ENCODE measurements at regions not wholly inside any gene's neighbourhood (a gene's known extent, or its start where the extent isn't known, plus 50 kb on each side); places are given as distances from the start of the nearest gene placed in this dataset.

GRCh38 chrX:7568597-7568996, 274.4 kb upstream of the VCX start:
- H3K9me3 ChIP-seq (ENCODE audit: control insufficient read depth, low read length), result peaks cover 12% of the 10 kb centered on the region
- H2AFZ ChIP-seq (ENCODE audit: low read depth, low read length), result no peak overlapping the region
- H2BK120ac ChIP-seq (ENCODE audit: low read depth, low read length), result no peak overlapping the region
- H2BK15ac ChIP-seq (ENCODE audit: low read depth, poor library complexity, severe bottlenecking), result no peak overlapping the region
- H3K27me3 ChIP-seq (ENCODE audit: control insufficient read depth in 1 of 2, insufficient read depth in 1 of 2, low read length in 2 of 2), result no peaks in the 10 kb centered on the region
- no peak overlapping the region for H3K23ac ChIP-seq (ENCODE audit: low read length in 2 of 2)
- no peaks in the 10 kb centered on the region for H3K4me1 ChIP-seq (ENCODE audit: control insufficient read depth, insufficient read depth, low read depth, low read length)
- no peak overlapping the region for H2AK5ac ChIP-seq (ENCODE audit: low read length, severe bottlenecking)
- H3K4me3 ChIP-seq (ENCODE audit: insufficient read depth in 1 of 2, low read depth in 1 of 2, low read length in 2 of 2), result no peak overlapping the region
- H4K8ac ChIP-seq (ENCODE audit: low read length), result no peak overlapping the region
- no peak overlapping the region for H2BK5ac ChIP-seq (ENCODE audit: low read depth, low read length, poor library complexity, severe bottlenecking)
- no peak overlapping the region for H3K4me2 ChIP-seq (ENCODE audit: low read length, poor library complexity, severe bottlenecking)
- H3K79me1 ChIP-seq (replicated peaks; ENCODE audit: low read length, poor library complexity, severe bottlenecking), result no peaks in the 10 kb centered on the region
- H3K27ac ChIP-seq (ENCODE audit: low read length, poor library complexity, severe bottlenecking), result no peak overlapping the region
- WGBS, result 63% methylated on average over 2 of the region's 4 CpGs
- H3K4ac ChIP-seq (ENCODE audit: low read depth in 1 of 2, low read length in 2 of 2), result no peak overlapping the region
- no peak overlapping the region for H4K91ac ChIP-seq (ENCODE audit: low read length)
- H3K36me3 ChIP-seq (ENCODE audit: control insufficient read depth in 1 of 2, insufficient read depth in 2 of 2, low read depth in 1 of 2, low read length in 2 of 2), result no peaks in the 10 kb centered on the region
- no peak overlapping the region for H3K9ac ChIP-seq (ENCODE audit: low read length)
- H3K18ac ChIP-seq (ENCODE audit: low read depth in 1 of 2, low read length in 2 of 2), result no peak overlapping the region
- H3K14ac ChIP-seq (ENCODE audit: low read length in 2 of 2), result no peak overlapping the region
- DNase-seq, result no peak
- no peak overlapping the region for H2BK12ac ChIP-seq (ENCODE audit: low read length in 2 of 2)

- H3K9ac ChIP-seq (ENCODE audit: low read length), result no peak overlapping the region
Measured at GRCh38 chrX:7568130-7568529, 274.8 kb upstream of the VCX start.

GRCh38 chrX:7552760-7553159, 290.2 kb upstream of the VCX start:
- no peaks in the 10 kb centered on the region for H3K4me1 ChIP-seq (ENCODE audit: control insufficient read depth, insufficient read depth, low read depth, low read length)
- no peak overlapping the region for H3K14ac ChIP-seq (ENCODE audit: low read length in 2 of 2)
- H3K18ac ChIP-seq (ENCODE audit: low read depth in 1 of 2, low read length in 2 of 2), result no peak overlapping the region
- no peak overlapping the region for H3K23ac ChIP-seq (ENCODE audit: low read length in 2 of 2)
- no peak overlapping the region for H3K4me3 ChIP-seq (ENCODE audit: insufficient read depth in 1 of 2, low read depth in 1 of 2, low read length in 2 of 2)
- no peak overlapping the region for H4K8ac ChIP-seq (ENCODE audit: low read length)
- no peak overlapping the region for H3K4ac ChIP-seq (ENCODE audit: low read depth in 1 of 2, low read length in 2 of 2)
- H2BK120ac ChIP-seq (ENCODE audit: low read depth, low read length), result no peak overlapping the region
- H3K4me2 ChIP-seq (ENCODE audit: low read length, poor library complexity, severe bottlenecking), result no peak overlapping the region
- H3K9ac ChIP-seq (ENCODE audit: low read length), result no peak overlapping the region
- H2AK5ac ChIP-seq (ENCODE audit: low read length, severe bottlenecking), result no peak overlapping the region
- no peaks in the 10 kb centered on the region for H3K27me3 ChIP-seq (ENCODE audit: control insufficient read depth in 1 of 2, insufficient read depth in 1 of 2, low read length in 2 of 2)
- no peak overlapping the region for H2BK12ac ChIP-seq (ENCODE audit: low read length in 2 of 2)
- no peaks in the 10 kb centered on the region for H3K79me1 ChIP-seq (replicated peaks; ENCODE audit: low read length, poor library complexity, severe bottlenecking)
- no peaks in the 10 kb centered on the region for H3K36me3 ChIP-seq (ENCODE audit: control insufficient read depth in 1 of 2, insufficient read depth in 2 of 2, low read depth in 1 of 2, low read length in 2 of 2)
- H2BK15ac ChIP-seq (ENCODE audit: low read depth, poor library complexity, severe bottlenecking), result no peak overlapping the region
- H3K27ac ChIP-seq (ENCODE audit: low read length, poor library complexity, severe bottlenecking), result no peak overlapping the region
- no CpG with 5 or more reads among the region's 2 CpGs for WGBS
- H2AFZ ChIP-seq (ENCODE audit: low read depth, low read length), result no peak overlapping the region
- DNase-seq, result no peak
- no peak overlapping the region for H2BK5ac ChIP-seq (ENCODE audit: low read depth, low read length, poor library complexity, severe bottlenecking)
- peaks cover 6% of the 10 kb centered on the region for H3K9me3 ChIP-seq (ENCODE audit: control insufficient read depth, low read length)
- H4K91ac ChIP-seq (ENCODE audit: low read length), result no peak overlapping the region

More at GRCh38 chrX:7568130-7568529, 274.8 kb upstream of the VCX start:
- Histone ChIP-seq H2AFZ (ENCODE audit: low read depth, low read length) (no peak overlapping the region), H3K27me3 (ENCODE audit: control insufficient read depth in 1 of 2, insufficient read depth in 1 of 2, low read length in 2 of 2) (no peaks in the 10 kb centered on the region), H3K27ac (ENCODE audit: low read length, poor library complexity, severe bottlenecking) (no peak overlapping the region), H3K36me3 (ENCODE audit: control insufficient read depth in 1 of 2, insufficient read depth in 2 of 2, low read depth in 1 of 2, low read length in 2 of 2) (no peaks in the 10 kb centered on the region), H3K79me1 (replicated peaks; ENCODE audit: low read length, poor library complexity, severe bottlenecking) (no peaks in the 10 kb centered on the region), H3K14ac (ENCODE audit: low read length in 2 of 2) (no peak overlapping the region), H3K4me3 (ENCODE audit: insufficient read depth in 1 of 2, low read depth in 1 of 2, low read length in 2 of 2) (no peak overlapping the region), H4K91ac (ENCODE audit: low read length) (no peak overlapping the region), H2BK15ac (ENCODE audit: low read depth, poor library complexity, severe bottlenecking) (no peak overlapping the region), H3K4ac (ENCODE audit: low read depth in 1 of 2, low read length in 2 of 2) (no peak overlapping the region), H2BK12ac (ENCODE audit: low read length in 2 of 2) (no peak overlapping the region), H3K4me1 (ENCODE audit: control insufficient read depth, insufficient read depth, low read depth, low read length) (no peaks in the 10 kb centered on the region), H4K8ac (ENCODE audit: low read length) (no peak overlapping the region), H3K18ac (ENCODE audit: low read depth in 1 of 2, low read length in 2 of 2) (no peak overlapping the region), H2BK5ac (ENCODE audit: low read depth, low read length, poor library complexity, severe bottlenecking) (no peak overlapping the region), H2AK5ac (ENCODE audit: low read length, severe bottlenecking) (no peak overlapping the region), H3K4me2 (ENCODE audit: low read length, poor library complexity, severe bottlenecking) (no peak overlapping the region), H3K9me3 (ENCODE audit: control insufficient read depth, low read length) (peaks cover 12% of the 10 kb centered on the region), H3K23ac (ENCODE audit: low read length in 2 of 2) (no peak overlapping the region), H2BK120ac (ENCODE audit: low read depth, low read length) (no peak overlapping the region)
- no peak for DNase-seq
- WGBS, result 50% methylated on average over 1 of the region's 3 CpGs

- no peak for DNase-seq
- H3K4me1 ChIP-seq (ENCODE audit: control insufficient read depth, insufficient read depth, low read depth, low read length), result no peaks in the 10 kb centered on the region
- 84% methylated on average over 10 of the region's 17 CpGs for WGBS
Measured at GRCh38 chrX:7546551-7547080, 296.4 kb upstream of the VCX start.

More at GRCh38 chrX:7546551-7547080, 296.4 kb upstream of the VCX start:
- Histone ChIP-seq H2BK120ac (ENCODE audit: low read depth, low read length) (no peak overlapping the region), H3K4me3 (ENCODE audit: insufficient read depth in 1 of 2, low read depth in 1 of 2, low read length in 2 of 2) (no peak overlapping the region), H3K27me3 (ENCODE audit: control insufficient read depth in 1 of 2, insufficient read depth in 1 of 2, low read length in 2 of 2) (no peaks in the 10 kb centered on the region), H2AK5ac (ENCODE audit: low read length, severe bottlenecking) (no peak overlapping the region), H2AFZ (ENCODE audit: low read depth, low read length) (no peak overlapping the region), H3K14ac (ENCODE audit: low read length in 2 of 2) (no peak overlapping the region), H3K9me3 (ENCODE audit: control insufficient read depth, low read length) (peaks cover 15% of the 10 kb centered on the region), H2BK12ac (ENCODE audit: low read length in 2 of 2) (no peak overlapping the region), H3K27ac (ENCODE audit: low read length, poor library complexity, severe bottlenecking) (no peak overlapping the region), H3K23ac (ENCODE audit: low read length in 2 of 2) (no peak overlapping the region), H3K4ac (ENCODE audit: low read depth in 1 of 2, low read length in 2 of 2) (no peak overlapping the region), H3K18ac (ENCODE audit: low read depth in 1 of 2, low read length in 2 of 2) (no peak overlapping the region), H3K4me2 (ENCODE audit: low read length, poor library complexity, severe bottlenecking) (no peak overlapping the region), H2BK5ac (ENCODE audit: low read depth, low read length, poor library complexity, severe bottlenecking) (no peak overlapping the region), H3K79me1 (replicated peaks; ENCODE audit: low read length, poor library complexity, severe bottlenecking) (no peaks in the 10 kb centered on the region), H2BK15ac (ENCODE audit: low read depth, poor library complexity, severe bottlenecking) (no peak overlapping the region), H4K8ac (ENCODE audit: low read length) (no peak overlapping the region), H3K9ac (ENCODE audit: low read length) (no peak overlapping the region), H3K36me3 (ENCODE audit: control insufficient read depth in 1 of 2, insufficient read depth in 2 of 2, low read depth in 1 of 2, low read length in 2 of 2) (no peaks in the 10 kb centered on the region), H4K91ac (ENCODE audit: low read length) (no peak overlapping the region)

Data from mesenchymal stem cell (in vitro differentiated cells and primary cell).